Activated CD4-positive, CD25-positive, alpha-beta regulatory T cell treated with anti-CD3 and anti-CD28 coated beads, Interleukin-2, amount 50 U/mL, for 72 hours (primary cell): ENCODE measurements at regions not wholly inside any gene's neighbourhood (a gene's known extent, or its start where the extent isn't known, plus 50 kb on each side); places are given as distances from the start of the nearest gene placed in this dataset.

Experiments
- DNase-seq: peaks from one replicate; pipeline ENCODE4 v3.0.0; 2021

DNA sequence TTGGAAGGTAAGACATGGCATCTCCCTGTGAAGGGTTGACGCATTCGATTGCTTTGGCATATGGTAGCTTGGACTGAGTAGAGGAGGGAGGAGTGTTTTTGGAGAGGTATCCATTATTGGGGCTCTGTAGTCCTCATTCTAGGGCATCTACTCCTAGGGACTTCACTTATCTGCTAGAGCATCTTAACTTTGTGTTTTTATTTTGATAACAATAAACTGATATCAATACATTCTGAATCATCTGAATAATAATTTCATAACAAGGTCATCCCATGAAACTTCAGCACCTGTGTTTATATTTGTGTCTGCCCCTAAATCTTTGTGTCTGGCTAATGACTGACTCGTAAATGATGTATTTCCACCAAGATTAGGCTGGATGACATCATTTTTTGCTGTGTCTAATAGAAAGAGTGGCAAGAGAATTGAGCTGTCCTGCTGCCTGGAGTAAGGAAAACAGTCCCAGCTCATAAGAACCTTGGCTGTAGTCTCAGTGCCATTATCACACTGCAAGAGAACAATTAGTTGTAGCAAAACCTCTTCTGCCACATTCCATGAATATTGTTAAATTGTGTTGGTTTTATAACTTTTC is 288.5 kb downstream of the PRL start:
- DNase-seq = no peak

DNA sequence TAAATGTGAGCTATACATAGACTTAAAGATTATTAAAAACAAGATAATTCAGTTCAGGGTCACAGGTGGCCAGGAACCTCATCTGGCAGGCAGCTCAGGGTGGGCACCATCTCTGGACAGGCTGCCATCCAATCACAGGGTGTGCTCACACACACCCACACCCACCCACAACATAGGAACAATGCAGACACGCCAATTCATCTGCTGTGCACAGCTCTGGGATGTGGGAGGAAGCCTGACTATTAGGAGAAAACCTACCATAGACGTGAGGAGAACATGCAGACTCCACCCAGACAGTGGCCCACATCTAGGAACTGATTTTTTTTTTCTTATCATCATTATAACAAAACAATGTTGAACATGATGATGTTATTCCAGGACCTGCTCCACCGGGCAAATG is 286.7 kb downstream of the PRL start:
- no peak for DNase-seq

DNA sequence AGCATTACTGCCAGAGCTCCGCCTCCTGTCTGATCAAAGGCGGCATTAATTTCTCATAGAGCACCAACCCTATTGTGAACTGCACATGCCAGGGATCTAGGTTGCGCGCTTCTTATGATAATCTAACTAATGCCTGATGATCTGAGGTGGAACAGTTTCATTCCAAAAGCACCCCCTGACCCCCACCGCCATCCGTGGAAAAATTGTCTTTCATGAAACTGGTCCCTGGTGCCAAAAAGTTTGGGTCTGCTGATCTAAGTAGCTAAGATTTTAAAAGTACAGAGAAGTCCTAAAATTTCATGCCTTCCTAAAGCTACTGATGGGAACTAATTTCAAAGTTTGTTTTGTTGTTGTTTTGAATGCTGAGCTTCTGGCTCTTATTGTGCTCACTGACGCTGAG is 281.6 kb downstream of the PRL start:
- DNase-seq = no peak

DNA sequence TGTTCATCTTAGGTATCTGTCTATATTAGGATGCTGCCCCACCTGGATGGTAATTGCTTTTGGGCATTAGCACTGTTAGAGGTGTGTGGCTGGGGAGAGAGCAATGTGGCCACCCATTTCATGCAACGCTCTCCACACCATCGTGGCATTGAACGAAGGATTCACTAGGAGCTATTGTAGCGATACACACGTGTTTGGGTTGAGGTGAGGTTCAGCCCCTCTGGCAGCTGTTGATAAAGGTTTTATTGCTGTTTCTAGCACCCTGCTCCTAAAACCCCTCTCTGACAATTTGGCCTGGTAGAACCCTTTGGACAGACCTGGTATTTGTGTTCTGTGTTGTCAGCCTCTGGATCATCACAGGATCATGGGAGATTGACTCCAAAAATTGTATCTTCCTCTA is 280.9 kb downstream of the PRL start:
- DNase-seq = no peak

DNA sequence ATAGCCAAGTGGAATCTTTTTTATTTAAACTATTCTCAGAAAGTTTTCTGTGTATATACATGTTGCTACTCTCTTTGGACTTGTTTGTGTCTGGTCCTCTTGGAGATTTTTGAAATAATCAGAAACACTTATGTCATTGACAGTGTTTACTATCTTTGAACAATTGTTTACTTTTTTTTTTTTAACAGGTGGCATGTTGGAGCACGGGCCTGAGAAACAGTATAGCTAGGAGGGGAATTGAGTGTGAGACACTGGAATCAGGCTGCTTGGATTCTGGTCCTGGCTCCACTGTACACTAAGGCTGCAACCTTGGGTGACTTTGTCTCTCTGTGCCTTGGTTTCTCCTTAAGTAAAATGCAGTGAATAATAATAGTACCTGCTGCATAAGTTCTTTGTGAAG is 279.6 kb downstream of the PRL start:
- no peak for DNase-seq

DNA sequence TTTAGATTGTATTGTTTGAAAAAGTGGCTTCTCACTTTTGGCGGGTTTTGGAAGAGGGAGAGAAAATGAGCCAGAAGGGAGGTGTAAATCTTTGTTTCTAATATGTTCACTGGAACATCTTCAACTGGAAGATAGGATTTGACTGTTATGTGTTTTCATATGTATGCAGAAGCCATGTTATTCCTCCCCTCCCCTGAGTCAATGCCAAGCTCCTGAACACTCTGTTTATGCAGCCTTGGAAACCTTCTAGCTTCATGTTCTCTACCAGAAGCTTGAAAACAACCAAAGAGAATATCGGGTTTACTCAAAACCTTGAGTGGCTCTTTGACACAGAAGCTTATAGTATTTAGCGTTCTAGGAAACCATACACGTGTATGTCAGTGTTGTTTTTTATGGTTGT is 279.1 kb downstream of the PRL start:
- DNase-seq = no peak

DNA sequence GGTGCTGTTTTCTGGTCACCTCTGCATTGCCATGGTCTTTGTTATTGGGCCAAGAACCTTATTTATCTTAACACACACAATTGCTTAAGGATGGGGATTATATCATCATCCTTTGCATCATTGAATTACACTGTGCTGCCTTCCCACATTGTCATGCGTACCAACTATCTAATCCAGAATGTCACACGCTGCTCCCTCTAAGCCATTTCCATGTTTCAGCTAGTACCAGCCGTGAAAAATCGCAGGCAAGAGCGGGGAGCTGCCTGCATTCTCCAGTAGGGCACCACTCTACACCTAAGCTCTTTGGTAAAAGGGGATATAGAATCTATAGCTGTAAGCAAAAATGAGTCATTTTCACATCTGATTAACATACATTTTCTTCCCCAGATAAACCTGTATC is 277.0 kb downstream of the PRL start:
- no peak for DNase-seq

DNA sequence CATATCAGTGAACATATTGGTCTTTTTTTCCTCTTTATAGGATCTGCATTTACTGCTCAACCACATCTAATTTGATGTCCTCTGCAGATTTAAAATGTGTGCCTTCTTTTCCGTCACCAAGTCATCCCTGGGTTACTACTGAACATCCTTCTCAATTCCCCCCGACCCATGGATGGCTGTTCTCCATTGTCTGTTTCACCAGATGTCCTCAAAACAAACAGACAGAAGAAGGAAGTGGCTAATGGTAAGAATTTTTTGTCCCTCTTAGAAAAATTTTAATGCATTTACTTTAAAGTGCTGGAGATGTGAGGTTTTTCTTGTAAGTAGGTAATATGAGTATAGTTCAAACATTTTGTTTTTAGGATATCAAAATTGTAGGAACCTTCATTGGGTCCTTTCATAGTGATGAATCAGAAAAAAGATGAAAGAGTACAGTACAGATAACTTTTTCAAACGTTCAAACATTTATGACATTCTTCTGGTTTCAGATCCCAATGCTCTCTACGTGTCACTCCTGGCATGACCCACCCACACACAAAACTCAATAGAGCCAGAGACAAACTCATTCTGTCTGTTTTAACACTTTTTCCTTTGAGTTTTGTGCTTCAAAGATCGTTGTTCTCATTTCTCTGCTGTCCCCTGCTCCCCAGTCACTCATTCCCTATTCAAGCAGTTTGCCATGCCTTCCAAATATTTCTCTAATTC is 276.4 kb downstream of the PRL start:
- no peak for DNase-seq

DNA sequence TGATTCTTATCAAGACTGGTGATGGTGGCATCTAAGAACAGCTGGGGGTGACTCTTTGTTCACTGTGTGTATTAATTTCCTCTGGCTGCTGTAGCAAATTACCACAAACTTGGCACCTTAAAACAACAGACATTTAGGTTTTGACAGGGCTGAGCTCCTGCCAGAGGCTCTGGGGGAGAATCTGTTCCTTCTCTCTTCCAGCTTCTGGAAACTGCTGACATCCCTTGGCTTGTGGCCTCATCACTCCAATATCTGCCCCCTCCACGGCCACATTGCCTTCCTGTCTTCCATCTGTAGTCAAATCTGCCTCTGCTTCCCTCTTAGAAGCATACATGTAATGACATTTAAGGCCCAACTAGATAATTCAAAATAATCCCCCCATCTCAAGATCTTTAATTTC is 274.9 kb downstream of the PRL start:
- DNase-seq = no peak

DNA sequence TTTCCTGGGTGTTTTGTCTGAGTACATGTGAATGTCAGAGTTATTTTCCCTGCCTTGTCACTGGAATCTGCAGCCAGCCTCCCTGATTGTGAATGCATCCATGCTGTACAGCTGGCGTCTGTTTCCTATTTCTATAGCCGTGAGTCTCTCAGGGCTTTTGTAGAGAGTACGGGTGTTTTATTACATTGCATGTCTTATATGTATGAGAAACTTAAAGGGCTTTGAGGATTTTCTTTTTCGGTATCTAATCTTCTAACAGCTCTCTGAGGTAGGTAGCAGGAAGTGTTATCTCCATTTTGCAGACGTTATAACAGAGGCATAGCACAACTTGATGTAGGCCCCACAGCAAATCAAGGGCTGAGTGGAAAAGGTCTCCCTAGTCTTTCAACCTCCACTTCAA is 272.9 kb downstream of the PRL start:
- no peak for DNase-seq

DNA sequence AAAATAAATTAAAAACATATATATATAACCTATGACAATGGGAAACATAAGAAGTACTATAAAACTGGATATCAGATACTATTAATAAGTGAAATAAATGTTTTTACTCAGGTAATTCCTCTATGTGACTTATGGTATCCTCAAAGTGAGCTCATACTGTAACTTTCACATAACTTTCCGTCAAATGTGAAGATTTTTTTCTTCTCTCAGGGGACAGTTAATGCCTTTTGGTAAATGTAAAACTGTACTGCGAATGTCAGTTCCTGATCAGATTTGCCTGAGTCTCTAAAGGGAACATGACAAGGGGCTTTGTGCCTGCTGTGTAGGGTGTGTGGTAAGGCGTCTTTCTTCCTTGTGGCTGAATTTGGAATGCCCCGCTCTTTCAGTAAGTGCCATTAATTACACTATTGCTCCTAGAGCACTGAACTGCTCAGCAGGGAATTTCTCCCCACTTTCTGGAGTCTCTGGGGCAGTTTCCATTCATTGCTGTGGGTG is 271.8 kb downstream of the PRL start:
- no peak for DNase-seq

DNA sequence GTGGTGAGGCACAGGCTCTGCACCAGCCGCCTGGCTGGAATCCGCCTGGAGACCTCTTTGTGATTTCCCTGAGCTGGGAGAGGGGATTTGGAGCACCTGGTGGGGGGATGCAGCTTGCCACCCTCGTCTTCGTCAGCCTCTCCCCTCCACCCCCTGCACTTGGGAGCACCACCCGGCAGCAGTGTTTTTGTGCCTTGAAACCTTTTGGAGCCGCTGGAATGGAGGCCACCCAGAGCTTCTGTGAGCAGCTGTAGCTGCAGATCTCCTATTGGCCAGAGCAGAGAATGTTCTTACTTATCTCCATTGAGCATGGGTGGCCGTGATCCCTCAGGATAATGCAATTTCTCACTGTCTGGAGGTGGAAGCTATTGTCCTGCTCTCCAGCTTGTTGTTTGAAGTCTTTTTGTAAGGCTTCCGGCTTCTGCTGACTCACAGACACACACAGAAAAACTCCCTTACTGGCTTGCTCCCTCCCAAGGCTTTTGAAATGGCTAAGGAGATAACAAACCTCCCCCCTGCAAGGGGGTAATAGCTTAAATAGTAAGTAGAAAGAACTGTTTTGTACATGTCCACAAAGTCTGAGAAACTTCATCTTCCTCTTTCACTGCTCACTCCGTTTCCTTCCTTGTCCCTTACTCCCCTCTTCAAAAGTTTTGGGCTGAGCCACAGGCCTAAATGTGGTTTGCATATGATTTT is 271.2 kb downstream of the PRL start:
- DNase-seq = no peak

DNA sequence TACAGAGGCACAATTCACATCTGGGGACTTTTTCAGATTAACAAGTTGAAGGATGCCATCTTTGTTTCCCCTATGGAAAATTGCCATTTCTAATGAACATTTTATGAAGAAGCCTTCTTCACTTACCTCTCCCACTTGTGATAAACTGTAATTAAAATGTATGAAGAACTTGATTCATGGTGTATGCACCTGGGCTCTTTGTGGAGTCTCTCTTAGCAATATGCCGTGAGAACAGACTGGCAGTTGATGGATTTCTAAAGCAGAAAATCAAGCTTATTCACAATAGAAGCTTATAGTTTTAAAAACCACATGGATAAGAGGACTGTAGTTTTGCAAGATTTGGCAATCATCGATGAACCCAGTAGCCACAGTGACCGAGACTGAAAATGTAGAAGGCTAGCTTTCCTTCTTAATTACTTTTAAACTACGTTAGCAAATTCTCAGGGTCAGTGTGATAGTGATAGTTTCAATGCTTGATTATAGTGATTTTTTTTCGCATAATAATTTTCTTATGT is 270.6 kb downstream of the PRL start:
- no peak for DNase-seq

DNA sequence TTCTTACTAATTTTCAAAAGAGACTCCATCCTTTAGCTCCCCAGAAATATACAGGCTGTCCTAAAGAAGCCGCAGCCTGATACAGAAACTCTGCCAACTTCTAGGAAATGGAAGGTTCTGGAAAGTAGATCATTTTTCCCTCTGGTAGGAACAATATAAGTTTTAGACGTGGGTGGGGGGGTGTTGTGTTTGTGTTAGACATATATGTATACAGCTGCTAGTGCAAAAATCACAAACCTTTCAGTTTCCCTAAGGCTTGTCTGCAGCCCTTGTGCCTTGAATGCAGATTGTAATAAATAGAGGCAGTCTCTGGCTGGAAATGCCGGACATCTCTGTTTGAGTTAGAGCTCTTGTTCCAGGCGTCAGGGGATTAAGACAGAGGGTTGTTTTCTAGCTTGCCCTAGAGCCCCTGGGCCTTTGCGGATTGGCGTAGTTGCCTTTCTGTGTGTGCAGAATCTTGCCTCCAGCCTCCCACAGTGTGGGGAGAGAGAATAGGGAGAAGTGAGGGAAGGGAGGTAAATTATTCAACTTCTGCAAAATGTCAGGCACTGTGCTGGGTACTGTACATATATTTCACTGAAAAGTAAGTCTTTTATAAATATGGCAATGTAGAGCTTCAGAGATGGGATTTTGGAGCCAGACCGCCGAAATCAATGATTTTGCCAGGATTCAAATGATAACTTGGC is 269.7 kb downstream of the PRL start:
- no peak for DNase-seq

DNA sequence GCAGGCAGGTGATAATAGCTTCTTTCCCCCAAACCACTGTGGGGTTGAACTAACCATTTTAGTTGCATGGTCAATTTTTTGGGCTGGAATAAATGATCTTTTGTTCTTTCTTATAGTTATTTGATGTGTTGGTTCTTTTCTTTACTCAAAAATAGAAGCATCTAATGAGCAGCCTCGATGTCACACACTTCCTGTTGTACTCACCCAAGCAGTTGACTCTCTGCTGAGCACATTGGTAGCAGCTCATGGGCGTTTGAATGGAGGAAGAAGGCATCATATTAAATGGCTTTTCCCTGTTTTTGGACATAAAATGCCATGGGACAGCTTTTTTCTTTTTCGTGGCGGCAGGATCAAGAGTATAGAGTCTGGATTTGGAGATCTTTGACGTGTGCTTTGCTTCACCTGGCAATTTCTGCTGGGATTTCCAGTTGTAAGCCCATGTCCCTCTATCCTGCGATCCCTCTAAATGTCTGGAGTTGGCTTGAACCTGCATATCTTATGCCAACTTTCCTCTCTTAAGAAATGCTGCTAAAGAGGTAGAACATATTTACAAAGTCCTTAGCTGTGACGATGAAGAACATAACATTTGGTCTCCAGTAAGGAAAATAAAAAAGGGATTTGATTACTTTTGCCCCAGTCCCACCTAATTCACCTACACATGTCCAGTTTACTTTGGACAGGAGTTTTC is 268.3 kb downstream of the PRL start:
- DNase-seq = no peak

DNA sequence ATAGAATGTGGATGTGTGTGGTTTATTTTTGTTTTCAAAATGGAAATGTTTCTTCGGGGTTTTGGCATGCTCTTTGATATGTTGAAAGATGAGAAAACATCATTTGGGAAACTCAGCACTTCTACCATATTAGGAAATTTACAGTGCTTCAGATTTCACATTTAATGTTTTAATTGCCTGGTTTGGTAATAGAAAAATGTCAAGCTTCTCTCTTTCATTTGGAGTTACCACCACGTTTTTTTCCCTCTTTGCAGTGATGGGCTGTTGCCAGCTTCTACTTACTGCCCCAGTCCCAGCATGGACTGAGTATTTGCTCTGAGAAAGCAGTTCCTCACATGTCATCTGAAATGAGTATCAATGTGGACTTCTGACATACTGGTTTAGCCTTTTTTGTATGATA is 267.7 kb downstream of the PRL start:
- DNase-seq = no peak

DNA sequence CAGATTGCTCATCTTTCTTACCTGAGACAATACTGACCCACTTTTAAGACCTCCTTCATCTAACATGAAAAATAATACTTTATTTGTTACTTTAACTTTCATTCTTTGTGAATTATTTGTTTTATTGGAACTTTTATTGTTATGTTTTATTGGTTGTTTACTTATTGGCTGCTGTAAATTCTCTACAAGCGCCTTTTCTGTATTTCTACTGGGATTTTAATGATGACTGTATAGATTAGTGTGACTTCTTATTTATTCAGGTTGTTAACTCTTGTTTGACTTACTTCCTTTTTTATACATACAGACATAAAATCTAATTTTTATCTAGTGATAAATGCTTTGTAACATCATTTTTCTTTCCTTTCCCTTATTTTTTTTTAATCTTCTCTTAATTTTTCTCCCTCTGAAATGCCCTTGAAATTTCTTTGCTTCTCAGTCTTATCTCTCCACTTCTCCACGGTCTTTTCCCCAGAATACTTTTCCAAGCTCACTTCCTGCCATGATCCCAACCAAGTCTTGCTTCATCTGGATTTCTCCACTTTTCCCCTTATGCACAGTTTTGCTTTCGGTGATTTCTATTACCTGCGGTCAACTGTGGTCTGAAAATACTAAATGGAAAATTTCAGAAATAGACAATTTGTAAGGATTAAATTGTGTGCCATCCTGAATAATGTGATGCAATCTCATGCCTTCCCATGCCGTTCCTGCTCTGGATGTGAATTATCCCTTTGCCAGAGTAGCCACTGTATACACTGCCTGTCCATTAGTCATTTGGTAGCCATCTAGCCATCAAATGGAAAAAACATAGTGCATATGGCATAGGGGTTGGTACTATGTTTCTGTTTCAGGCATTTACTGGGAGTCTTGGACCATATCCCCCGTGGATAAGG is 265.9 kb downstream of the PRL start:
- DNase-seq = no peak

DNA sequence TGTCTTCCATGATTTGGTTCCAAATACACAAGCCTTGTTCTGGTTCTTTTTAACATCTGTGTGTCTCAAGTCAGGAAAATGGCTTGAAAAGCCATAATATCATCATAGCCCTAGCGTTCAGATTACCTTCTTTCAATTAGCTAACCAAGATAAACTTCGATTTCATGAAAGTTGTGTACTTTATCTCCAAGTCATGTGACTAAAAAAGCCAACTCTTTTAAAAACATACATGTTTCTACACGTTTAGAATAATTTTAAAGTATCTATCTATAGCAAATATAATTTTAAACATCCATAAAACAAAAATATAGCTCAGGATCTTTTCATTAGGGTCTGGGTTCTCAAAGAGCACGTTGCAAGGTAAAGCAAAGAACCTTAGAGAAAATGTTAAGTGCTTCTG is 261.1 kb downstream of the PRL start:
- DNase-seq = no peak

DNA sequence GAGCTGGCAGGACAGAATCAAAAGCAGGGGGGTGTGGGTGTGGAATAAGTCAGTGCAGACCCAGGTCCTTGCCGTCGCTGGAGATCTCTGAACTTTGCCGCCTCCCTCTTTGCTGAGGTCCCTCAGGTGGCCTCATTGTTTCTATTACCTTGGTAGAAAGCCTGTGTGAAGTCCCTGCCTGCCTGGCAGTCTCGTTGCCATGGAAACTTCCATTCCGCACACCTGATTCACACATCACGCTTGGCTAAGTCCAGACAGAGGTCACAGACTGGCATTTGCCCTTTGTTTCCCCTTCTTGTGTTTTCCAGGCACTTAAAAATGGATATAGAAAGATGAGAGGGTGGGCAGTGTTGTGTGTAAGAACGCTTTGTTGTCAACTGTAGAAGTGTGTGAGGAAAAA is 260.6 kb downstream of the PRL start:
- no peak for DNase-seq

DNA sequence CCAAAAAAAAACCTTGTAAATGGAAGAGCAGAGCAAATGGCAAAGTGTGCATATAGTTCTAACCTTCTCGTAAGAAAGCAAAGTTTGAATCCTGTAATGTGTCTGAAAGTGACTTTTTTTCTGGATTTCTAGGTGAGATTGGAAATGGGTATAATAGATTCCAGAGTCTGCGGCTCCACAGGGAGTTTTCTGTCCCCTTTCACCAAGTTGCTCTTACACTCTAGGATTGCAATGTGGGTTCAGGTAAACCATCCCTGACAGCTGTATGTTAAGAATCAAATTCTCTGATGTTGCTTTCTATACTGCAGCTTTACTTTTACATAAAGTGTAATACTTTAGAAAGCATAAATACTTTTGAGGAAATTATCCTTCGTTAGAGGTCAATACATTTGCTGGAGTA is 260.1 kb downstream of the PRL start:
- no peak for DNase-seq

DNA sequence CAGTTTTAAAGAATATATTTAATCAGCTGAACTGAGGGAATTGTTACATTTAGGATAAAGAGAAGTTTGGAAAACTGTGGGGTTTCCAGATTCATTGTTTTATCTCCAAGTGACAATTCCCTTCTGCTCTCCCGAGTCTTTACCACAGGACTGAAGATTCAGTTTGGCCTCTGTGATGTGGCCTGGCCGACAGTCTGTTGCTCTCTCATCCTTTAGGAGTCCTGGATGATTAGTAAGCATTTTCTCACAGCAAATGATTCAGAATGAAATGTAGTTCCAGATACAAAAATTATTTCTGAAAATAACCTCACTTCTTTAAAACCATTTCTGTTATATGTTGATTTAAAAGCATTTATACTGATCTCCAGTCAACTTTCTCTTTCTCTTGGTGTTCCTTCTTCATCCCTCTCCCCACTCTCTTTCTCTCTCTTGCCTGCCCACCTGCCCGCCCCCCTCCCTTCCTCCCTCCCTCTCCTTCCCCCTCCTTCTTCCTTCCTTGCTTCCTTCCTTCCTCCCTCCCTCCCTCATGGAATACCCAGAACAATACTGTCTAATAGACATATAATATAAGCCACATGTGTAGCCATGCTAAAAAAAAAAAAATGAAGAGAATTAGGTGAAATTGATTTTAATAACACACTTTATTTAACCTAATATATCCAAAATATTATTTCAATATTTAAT is 254.9 kb downstream of the PRL start:
- no peak for DNase-seq
